HL-60 (cell line): ENCODE measurements at regions not wholly inside any gene's neighbourhood (a gene's known extent, or its start where the extent isn't known, plus 50 kb on each side); places are given as distances from the start of the nearest gene placed in this dataset.

Source experiments
- DNase-seq, 2 experiments: peaks; one replicate each; pipeline ENCODE4 v3.0.0-alpha.2; 2010 to 2020; ENCODE audit warnings: low read depth in 1 of 2, low spot score in 1 of 2
- H3K27ac ChIP-seq: fragments of 250-450 bp; sonication (Bioruptor Pico); replicated peaks from 2 replicates; pipeline ENCODE4 v1.5.1; 2020; ENCODE audit warnings: mild to moderate bottlenecking, moderate library complexity
- H3K27me3 ChIP-seq: fragments of 250-450 bp; sonication (Bioruptor Pico); 2 replicates; pipeline ENCODE4 v1.5.1; 2021; ENCODE audit warnings: mild to moderate bottlenecking, moderate library complexity; ENCODE audit not compliant: insufficient read depth, poor library complexity, severe bottlenecking
- H3K4me3 ChIP-seq: replicated peaks from 2 replicates; pipeline ENCODE4 v1.5.1; 2011; ENCODE audit warnings: mild to moderate bottlenecking, control low read depth, low read length; ENCODE audit not compliant: insufficient read depth
- GABPA ChIP-seq: IDR thresholded peaks from 2 replicates; pipeline ENCODE4 v1.6.1; 2012; ENCODE audit warnings: low read depth
- POLR2AphosphoS5 ChIP-seq: IDR thresholded peaks from 2 replicates; pipeline ENCODE4 v1.6.1; 2012; ENCODE audit warnings: low read depth
- SPI1 ChIP-seq: IDR thresholded peaks from 2 replicates; pipeline ENCODE4 v1.6.1; 2012; ENCODE audit warnings: low read depth, mild to moderate bottlenecking, borderline replicate concordance
- TF ChIP-seq, protein P1 (sequence below): IDR thresholded peaks from 2 replicates; pipeline ENCODE4 v1.6.1; 2012; ENCODE audit warnings: low read depth; ENCODE audit not compliant: insufficient replicate concordance
- TF ChIP-seq, protein P2 (sequence below): IDR thresholded peaks from one replicate; pipeline ENCODE4 v1.5.1; 2011; ENCODE audit warnings: low read length, control low read depth, inconsistent platforms; ENCODE audit not compliant: insufficient read depth

DNA sequence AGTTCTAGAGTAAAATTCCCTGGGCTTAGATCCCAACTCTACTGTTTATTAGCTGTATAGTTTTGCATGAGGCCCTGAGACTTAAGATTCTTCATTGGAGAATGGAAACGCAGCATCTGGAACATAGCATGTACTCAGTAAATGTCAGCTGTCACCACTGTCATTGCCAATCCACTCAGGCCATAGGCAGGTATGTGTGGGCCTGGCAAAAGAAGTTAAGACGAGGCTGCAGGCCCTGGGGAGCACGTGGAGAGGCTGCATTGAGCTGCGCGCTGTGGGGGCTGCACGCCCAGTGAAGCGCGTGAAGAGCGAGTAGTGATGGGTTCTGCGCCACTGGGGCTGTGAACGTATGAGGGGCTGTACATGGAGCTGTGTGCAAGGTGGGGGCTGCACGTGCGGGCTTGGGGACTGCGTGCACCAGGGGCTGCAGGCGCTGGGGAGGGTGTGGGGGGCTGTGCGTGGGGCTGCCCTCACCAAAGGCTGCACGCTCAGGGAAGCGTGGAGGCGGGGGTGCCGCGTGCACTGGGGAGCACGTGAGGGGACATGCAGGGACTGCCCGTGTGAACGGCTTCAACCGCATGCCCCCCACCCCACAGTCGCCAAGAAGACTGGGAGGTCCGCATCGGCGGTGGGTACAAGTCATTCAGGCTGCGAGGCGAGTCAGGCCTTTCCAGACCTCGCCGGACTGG, 85.5 kb downstream of the PRR15 start:
- H3K27ac ChIP-seq = no peak overlapping the region
- TF ChIP-seq GABPA = no peak
- TF ChIP-seq, protein P1, sequence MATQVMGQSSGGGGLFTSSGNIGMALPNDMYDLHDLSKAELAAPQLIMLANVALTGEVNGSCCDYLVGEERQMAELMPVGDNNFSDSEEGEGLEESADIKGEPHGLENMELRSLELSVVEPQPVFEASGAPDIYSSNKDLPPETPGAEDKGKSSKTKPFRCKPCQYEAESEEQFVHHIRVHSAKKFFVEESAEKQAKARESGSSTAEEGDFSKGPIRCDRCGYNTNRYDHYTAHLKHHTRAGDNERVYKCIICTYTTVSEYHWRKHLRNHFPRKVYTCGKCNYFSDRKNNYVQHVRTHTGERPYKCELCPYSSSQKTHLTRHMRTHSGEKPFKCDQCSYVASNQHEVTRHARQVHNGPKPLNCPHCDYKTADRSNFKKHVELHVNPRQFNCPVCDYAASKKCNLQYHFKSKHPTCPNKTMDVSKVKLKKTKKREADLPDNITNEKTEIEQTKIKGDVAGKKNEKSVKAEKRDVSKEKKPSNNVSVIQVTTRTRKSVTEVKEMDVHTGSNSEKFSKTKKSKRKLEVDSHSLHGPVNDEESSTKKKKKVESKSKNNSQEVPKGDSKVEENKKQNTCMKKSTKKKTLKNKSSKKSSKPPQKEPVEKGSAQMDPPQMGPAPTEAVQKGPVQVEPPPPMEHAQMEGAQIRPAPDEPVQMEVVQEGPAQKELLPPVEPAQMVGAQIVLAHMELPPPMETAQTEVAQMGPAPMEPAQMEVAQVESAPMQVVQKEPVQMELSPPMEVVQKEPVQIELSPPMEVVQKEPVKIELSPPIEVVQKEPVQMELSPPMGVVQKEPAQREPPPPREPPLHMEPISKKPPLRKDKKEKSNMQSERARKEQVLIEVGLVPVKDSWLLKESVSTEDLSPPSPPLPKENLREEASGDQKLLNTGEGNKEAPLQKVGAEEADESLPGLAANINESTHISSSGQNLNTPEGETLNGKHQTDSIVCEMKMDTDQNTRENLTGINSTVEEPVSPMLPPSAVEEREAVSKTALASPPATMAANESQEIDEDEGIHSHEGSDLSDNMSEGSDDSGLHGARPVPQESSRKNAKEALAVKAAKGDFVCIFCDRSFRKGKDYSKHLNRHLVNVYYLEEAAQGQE = no peak
- no peak for TF ChIP-seq SPI1
- TF ChIP-seq, protein P2, sequence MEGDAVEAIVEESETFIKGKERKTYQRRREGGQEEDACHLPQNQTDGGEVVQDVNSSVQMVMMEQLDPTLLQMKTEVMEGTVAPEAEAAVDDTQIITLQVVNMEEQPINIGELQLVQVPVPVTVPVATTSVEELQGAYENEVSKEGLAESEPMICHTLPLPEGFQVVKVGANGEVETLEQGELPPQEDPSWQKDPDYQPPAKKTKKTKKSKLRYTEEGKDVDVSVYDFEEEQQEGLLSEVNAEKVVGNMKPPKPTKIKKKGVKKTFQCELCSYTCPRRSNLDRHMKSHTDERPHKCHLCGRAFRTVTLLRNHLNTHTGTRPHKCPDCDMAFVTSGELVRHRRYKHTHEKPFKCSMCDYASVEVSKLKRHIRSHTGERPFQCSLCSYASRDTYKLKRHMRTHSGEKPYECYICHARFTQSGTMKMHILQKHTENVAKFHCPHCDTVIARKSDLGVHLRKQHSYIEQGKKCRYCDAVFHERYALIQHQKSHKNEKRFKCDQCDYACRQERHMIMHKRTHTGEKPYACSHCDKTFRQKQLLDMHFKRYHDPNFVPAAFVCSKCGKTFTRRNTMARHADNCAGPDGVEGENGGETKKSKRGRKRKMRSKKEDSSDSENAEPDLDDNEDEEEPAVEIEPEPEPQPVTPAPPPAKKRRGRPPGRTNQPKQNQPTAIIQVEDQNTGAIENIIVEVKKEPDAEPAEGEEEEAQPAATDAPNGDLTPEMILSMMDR = no peak
- no peak for TF ChIP-seq POLR2AphosphoS5
- DNase-seq = no peak
- H3K4me3 ChIP-seq = no peak overlapping the region
- no peaks in the 10 kb centered on the region for H3K27me3 ChIP-seq

DNA sequence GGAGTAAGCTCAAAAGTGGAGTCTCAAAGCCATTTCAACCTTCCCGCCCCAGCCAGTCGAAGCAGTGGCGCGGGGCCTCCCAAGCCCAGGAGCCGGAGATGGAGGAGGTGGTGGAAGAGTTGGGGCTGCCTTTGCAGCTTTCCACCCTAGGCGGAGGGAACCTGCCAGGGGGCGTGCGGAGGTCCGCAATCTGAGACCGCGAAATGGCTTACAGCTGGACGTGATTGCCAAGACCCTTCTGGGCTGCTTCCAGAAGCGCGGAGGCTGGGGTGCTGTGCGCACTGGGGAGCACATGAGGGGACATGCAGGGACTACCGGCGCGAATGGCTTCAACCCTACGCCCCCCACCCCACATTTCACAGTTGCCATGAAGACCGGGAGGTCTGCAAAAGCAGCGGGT, 86.2 kb downstream of the PRR15 start:
- Histone ChIP-seq H3K4me3 (no peak overlapping the region), H3K27ac (no peak overlapping the region), H3K27me3 (no peaks in the 10 kb centered on the region)
- no peak for DNase-seq
- TF ChIP-seq POLR2AphosphoS5 (no peak), GABPA (no peak), SPI1 (no peak)
- TF ChIP-seq, protein P1 = no peak
- TF ChIP-seq, protein P2 = no peak

DNA sequence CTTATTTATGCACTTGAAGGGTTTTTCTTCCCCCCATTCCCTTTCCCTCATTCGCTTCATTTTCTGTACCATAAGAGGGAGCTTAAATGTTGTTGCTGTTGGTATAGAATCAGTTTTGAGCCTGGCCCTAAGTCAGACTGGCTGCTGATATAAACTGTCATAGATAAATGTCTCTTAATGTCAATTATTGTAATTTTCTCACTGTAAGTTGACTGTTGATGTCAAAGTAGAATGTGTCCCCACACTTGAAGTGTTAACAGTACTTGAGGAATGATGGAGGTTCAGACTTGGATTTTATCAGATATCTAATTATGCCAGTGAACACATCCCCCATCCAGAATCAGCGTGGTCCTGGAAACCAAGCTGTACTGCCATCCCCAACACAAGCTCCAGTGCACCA, 87.8 kb downstream of the PRR15 start:
- Histone ChIP-seq H3K27me3 (no peaks in the 10 kb centered on the region), H3K27ac (no peak overlapping the region), H3K4me3 (no peak overlapping the region)
- no peak for TF ChIP-seq GABPA
- TF ChIP-seq POLR2AphosphoS5 = no peak
- no peak for TF ChIP-seq SPI1
- TF ChIP-seq, protein P1 = no peak
- TF ChIP-seq, protein P2 = no peak
- no peak for DNase-seq
